ENCODE measurements at regions not wholly inside any gene's neighbourhood (a gene's known extent, or its start where the extent isn't known, plus 50 kb on each side); places are given as distances from the start of the nearest gene placed in this dataset.
A peak's percentile ranks its signal among the peaks of the same experiment; 100 is the strongest.
"Not testable (repeated sequence)": the region's sequence is repeated elsewhere in the genome, so short reads cannot be mapped to it uniquely, and the experiment has no call there.

- no peak for DNase-seq
Observed at GRCh38 chr2:66013456-66013855, 421.5 kb upstream of the MEIS1 start.

- DNase-seq, result no peak
Observed at GRCh38 chr2:66003931-66004330, 431.0 kb upstream of the MEIS1 start.

- no peak for DNase-seq
Observed at GRCh38 chr2:66001538-66001937, 433.4 kb upstream of the MEIS1 start.

- DNase-seq, result no peak
Observed at GRCh38 chr2:66000901-66001300, 434.0 kb upstream of the MEIS1 start.

- no peak for DNase-seq
Observed at GRCh38 chr2:65999796-66000195, 435.1 kb upstream of the MEIS1 start.

- DNase-seq, result no peak
Observed at GRCh38 chr2:65999103-65999502, 435.8 kb upstream of the MEIS1 start.

DNA sequence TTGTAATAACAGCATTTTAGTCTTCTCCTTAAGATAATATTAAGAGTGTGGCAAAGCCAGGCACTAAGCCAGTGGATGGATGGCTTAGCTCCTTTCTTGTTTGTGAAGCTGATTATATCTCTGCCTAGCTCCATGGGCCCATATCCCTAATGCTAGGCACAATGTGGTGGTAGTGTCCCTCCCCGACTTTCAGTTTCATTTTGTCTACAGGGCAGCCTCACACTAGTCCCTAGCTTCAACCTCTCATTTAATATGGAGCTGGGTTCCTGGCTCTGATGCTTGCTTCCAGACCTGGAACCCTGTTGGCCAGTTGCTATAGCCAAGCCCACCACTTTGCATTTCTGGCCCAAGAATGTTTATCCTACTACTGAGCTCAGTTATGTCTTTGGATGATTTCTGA lies 437.0 kb upstream of the MEIS1 start:
- no peak for DNase-seq

DNA sequence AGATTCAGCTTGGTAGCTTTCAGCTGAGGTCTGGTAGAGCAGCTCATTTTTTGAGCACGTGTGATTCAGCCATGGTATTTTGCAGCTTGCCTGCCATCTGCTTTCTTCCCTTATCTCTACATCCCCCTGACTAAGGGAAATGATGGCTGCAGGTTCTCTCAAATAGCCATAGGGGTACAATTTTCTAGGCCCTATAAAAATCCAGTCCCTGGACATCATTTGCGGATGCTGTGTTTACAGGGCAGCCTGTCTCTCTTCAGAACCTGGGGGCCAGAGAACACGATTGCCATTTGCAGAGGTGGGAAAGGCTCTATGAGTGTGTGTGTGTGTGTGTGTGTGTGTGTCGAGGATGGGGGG lies 442.7 kb upstream of the MEIS1 start:
- no peak for DNase-seq

GRCh38 chr2:65991381-65992197 lies 443.3 kb upstream of the MEIS1 start:
- DNase-seq, result peak; percentile 66

DNA sequence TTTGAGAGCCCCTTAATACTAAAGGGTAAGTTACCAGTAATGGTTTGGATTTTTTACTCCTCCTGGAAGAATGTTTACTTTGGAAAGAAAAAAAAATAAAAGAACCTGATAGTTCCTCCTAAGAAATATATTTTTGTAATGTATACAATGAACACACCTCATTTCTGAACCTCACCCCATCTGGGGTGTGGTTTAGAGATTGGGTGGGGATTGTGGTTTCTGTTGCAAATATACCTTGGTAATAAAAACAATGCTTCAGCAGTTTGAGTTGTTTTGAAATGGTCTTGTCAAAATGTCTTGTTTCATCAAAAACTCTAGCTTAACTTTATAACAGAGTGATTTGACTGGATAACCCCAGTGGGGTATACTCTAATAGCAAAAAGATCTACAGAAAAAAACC lies 448.9 kb upstream of the MEIS1 start:
- no peak for DNase-seq

GRCh38 chr2:65980531-65980930 lies 454.4 kb upstream of the MEIS1 start:
- no peak for DNase-seq

GRCh38 chr2:65979446-65979845 lies 455.5 kb upstream of the MEIS1 start:
- DNase-seq, result no peak

DNA sequence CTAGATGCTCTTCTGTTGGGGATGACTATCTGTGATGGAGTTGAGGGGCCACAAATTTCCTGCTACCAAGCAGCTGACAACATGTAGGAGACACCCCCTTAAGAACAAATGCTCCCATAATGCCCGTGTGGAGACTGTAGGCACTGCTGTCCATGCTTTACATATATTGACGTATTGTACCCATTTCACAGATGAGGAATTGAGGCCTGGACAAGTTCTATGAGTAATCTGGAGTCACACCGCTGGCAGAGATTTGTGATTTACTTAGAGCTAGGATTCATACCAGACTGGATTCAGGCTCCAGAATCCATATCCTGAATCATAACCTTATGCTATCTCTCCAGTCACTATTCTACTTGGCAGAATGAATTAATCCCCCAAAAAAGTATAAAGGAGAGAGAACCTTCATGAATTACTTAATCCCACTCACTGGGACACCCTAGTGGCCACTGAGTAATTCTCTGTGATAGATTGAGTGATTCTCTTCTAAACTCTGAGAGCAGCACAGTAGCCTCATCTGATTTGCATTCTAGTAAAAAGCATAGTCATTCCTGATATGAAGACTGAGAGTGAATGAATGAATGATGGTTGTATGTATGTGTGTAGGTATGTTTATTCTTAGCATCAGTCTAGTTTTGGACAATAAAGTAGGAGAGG lies 460.7 kb upstream of the MEIS1 start:
- DNase-seq, result no peak

DNA sequence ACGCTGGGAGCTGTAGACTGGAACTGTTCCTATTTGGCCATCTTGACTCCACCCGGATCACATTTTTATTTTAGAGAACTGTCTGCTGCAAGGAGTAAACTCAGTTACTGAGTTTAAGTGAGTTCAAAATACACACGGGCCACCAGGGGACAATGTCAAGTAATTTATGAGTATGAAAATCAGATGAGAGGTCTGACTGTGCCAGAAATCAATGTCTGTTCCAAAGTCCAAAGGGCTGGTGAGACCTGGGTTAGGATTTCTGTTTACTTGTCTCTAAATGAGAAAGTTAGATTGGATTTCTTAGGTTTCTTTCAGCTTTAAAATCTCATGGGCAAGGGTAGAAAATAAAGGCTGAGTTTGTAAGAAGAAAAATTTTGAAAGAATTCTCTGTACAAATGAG lies 465.8 kb upstream of the MEIS1 start:
- no peak for DNase-seq

GRCh38 chr2:65963303-65963702 lies 471.6 kb upstream of the MEIS1 start:
- DNase-seq, result not testable (repeated sequence)

GRCh38 chr2:65960953-65961352 lies 474.0 kb upstream of the MEIS1 start:
- no peak for DNase-seq

GRCh38 chr2:65957886-65958285 lies 477.0 kb upstream of the MEIS1 start:
- DNase-seq, result peak; percentile 95

- DNase-seq, result no peak
Observed at GRCh38 chr2:65957454-65957853, 477.5 kb upstream of the MEIS1 start.

DNA sequence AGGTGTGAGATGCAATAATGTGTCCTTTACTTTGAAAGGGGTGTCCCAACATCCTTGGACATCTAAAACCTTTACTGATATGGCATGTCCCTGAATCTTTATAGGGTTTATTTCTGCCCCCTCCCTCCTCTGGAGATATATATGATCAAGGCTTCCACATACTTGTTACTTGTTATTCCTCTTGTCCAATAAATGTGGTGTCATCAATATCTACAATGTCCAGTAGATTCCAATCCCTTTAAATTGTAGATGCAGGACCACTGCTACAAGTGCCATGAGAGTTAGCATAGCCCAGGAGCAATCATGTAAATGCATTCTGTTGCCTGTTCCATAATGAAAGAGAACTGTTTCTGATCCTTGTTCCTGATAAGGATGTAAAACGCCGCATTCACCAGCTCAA lies 479.7 kb upstream of the MEIS1 start:
- no peak for DNase-seq

- DNase-seq, result no peak
Observed at GRCh38 chr2:65952966-65953761, 481.8 kb upstream of the MEIS1 start.

DNA sequence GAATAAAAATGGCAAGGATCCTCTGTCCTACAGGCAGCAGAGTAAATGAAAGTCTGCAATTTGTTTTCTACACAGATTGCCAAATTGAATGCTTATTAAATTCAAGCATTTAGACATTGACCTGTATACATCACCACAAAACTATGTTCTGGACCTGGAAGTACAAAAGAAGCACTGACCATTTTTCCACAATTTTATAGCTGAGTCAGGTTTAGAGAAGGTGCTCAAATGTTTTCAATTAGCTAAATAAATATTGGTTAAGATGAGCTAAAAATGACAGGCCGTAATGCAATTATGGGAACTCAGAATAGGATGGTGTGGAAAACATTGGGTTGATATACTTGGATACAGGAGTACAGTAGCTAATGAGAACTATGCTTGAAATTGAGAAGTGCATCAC lies 490.7 kb upstream of the MEIS1 start:
- DNase-seq, result no peak

DNA sequence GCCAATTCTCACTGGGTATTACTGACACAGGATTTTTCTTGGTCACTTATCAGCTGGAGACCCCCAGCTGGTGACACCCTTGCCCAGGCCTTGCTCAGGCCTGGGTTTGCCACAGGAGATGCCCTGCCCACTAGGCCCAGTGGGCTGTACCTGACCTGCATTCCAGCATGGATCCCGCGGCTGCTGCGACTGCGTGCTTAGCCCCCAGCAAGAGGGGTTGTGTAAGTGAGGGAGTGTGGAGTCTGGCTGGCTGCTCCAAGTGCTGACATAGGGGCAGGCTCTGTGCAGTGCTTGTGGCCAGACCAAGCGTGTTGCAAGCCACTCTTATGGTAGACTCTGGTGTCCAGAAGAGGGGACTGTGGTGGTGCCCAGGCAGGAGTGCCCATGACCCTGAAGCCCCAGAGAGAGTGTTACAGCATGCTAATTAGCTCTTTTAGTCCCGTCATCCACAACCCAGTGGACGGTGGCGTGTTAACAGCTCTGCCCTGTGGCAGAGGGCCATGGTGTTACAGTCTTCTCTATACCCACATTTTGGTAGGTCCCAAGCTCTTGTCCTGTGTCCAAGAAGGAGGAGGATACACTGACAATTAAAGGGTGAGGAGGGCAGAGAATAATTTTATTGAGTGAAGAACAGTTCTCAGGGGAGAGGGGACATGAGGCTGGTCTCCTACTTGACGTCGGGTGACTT lies 491.7 kb upstream of the MEIS1 start:
- no peak for DNase-seq

GRCh38 chr2:65940856-65941255 lies 494.1 kb upstream of the MEIS1 start:
- DNase-seq, result no peak

All from NCI-H524 treated with DMSO at 0.1 percent for 48 hours (cell line).